Natural killer cell (primary cell): ENCODE measurements at regions not wholly inside any gene's neighbourhood (a gene's known extent, or its start where the extent isn't known, plus 50 kb on each side); places are given as distances from the start of the nearest gene placed in this dataset.

Experiments
- ATAC-seq, 3 donors: fragments of 150-1000 bp in 2 of 3; fragments of 200-7000 bp in 1 of 3; cut with Tn5 transposase; 1 replicate in 1 of 3; 2 replicates in 2 of 3; pipeline ENCODE4 v1.10.0; 2021; ENCODE audit warnings: mild to moderate bottlenecking in 2 of 3, moderate library complexity in 2 of 3
- DNase-seq, 2 donors: peaks; one replicate each; pipeline versions ENCODE4 v3.0.0 to v3.0.0-alpha.2; 2013 to 2021; ENCODE audit warnings: mixed read lengths in 1 of 2
- H3K27ac ChIP-seq: one replicate; pipeline ENCODE4 v1.5.1; 2013; ENCODE audit warnings: mild to moderate bottlenecking, low read length
- H3K27me3 ChIP-seq: one replicate; pipeline ENCODE4 v1.6.1; 2013; ENCODE audit warnings: low read length; ENCODE audit not compliant: control insufficient read depth, insufficient read depth
- H3K36me3 ChIP-seq: one replicate; pipeline ENCODE4 v1.6.1; 2013; ENCODE audit warnings: low read length; ENCODE audit not compliant: control insufficient read depth, insufficient read depth
- H3K4me1 ChIP-seq: one replicate; pipeline ENCODE4 v1.6.1; 2013; ENCODE audit warnings: low read length; ENCODE audit not compliant: control insufficient read depth, insufficient read depth
- H3K4me3 ChIP-seq: one replicate; pipeline ENCODE4 v1.5.1; 2013; ENCODE audit warnings: low read length
- H3K9me3 ChIP-seq: one replicate; pipeline ENCODE4 v1.6.1; 2013; ENCODE audit warnings: low read length; ENCODE audit not compliant: control insufficient read depth, insufficient read depth
- H3K27ac Mint-ChIP-seq, 2 donors: one replicate each; pipeline ENCODE4 v1.8.0; 2022; ENCODE audit warnings: mild to moderate bottlenecking in 2 of 2, mixed read lengths in 2 of 2, moderate library complexity in 1 of 2
- H3K27me3 Mint-ChIP-seq, 2 donors: one replicate each; pipeline ENCODE4 v1.8.0; 2022; ENCODE audit warnings: low read depth in 2 of 2, mixed read lengths in 2 of 2
- H3K36me3 Mint-ChIP-seq: one replicate; pipeline ENCODE4 v1.8.0; 2022; ENCODE audit warnings: mixed read lengths
- H3K4me1 Mint-ChIP-seq, 2 donors: one replicate each; pipeline ENCODE4 v1.8.0; 2022; ENCODE audit warnings: mixed read lengths in 2 of 2
- H3K4me3 Mint-ChIP-seq: one replicate; pipeline ENCODE4 v1.8.0; 2022; ENCODE audit warnings: mild to moderate bottlenecking, moderate library complexity, mixed read lengths
- H3K9me3 Mint-ChIP-seq, 2 donors: one replicate each; pipeline ENCODE4 v1.8.0; 2022; ENCODE audit warnings: mixed read lengths in 2 of 2
- CTCF ChIP-seq: fragments of 200-600 bp; IDR thresholded peaks from one replicate; pipeline ENCODE4 v1.8.0; 2022; ENCODE audit warnings: antibody characterized with exemption
- WGBS: methylation state at CpG from one replicate; pipeline ENCODE4 v1.1.7; 2013; ENCODE audit warnings: missing lambda C conversion rate; ENCODE audit not compliant: insufficient coverage; 5-methylcytosine and 5-hydroxymethylcytosine counted together
- intact Hi-C: fragments of 100-400 bp; cut with micrococcal nuclease; formaldehyde crosslinking; loops from one replicate; pipeline ENCODE4 v1.14.2; 2022

DNA sequence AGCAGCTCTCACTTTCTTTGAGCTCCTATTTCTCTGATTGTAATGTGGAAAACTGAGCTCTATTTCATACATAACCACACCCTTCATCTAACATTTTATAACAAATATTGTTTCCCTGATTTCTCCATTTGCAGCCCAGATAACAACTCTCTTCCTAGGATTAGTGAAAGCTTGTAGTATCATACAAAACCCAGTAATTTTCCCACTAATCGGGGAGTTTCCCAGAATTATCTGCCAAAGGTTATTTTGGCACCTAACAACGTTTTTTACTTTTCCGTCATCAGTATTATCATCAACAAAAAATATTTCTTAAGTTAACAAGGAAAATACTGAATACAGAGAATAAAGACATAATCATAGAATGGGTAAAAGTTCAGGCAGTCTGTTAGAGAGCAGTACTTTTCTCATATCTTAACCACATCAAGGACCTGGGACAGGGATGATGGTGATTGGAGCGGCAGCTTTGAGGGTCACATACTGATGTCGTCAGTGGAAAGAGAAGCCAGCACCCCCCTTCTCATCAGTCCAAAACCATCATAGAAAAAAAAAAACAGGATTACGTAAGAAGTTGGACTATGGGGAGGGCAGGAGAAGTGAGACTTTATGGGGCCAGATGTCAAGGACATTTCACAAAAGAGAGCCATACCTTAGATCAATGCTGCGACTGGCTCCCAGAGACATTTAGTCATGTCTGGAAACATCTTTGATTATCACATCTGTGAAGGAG is 166.1 kb upstream of the TNFAIP3 start:
- H3K36me3 Mint-ChIP-seq, result no peaks in the 10 kb centered on the region
- WGBS, result 79% methylated on average over 2 of the region's 7 CpGs
- peaks cover 21% of the 10 kb centered on the region in 2 donors for H3K4me1 Mint-ChIP-seq
- H3K27ac Mint-ChIP-seq, result no peak overlapping the region
- intact Hi-C loops, result no loop called here
- H3K4me3 ChIP-seq, result no peak overlapping the region
- no peak overlapping the region for H3K27ac ChIP-seq
- no peak overlapping the region for H3K4me3 Mint-ChIP-seq
- no peak for TF ChIP-seq CTCF
- no peaks in the 10 kb centered on the region for H3K9me3 Mint-ChIP-seq
- peaks cover 14% of the 10 kb centered on the region for H3K4me1 ChIP-seq
- ATAC-seq (no peak), DNase-seq (no peak)
- no peaks in the 10 kb centered on the region for H3K27me3 ChIP-seq
- no peaks in the 10 kb centered on the region for H3K9me3 ChIP-seq
- peaks cover 18 to 21% of the 10 kb centered on the region in 2 donors for H3K27me3 Mint-ChIP-seq
- no peaks in the 10 kb centered on the region for H3K36me3 ChIP-seq

GRCh38 chr6:137701942-137702341 is 165.1 kb upstream of the TNFAIP3 start:
- peaks cover 14 to 15% of the 10 kb centered on the region in 2 donors for H3K27me3 Mint-ChIP-seq
- H3K36me3 Mint-ChIP-seq, result no peaks in the 10 kb centered on the region
- Histone ChIP-seq H3K4me3 (no peak overlapping the region), H3K4me1 (peaks cover 18% of the 10 kb centered on the region), H3K36me3 (no peaks in the 10 kb centered on the region), H3K27me3 (no peaks in the 10 kb centered on the region), H3K9me3 (no peaks in the 10 kb centered on the region), H3K27ac (no peak overlapping the region)
- TF ChIP-seq CTCF, result no peak
- ATAC-seq (no peak), DNase-seq (no peak)
- WGBS, result 87% methylated on average over 2 of the region's 2 CpGs
- H3K27ac Mint-ChIP-seq, result peak overlapping the region in 1 of 2 donors; percentile 9
- H3K9me3 Mint-ChIP-seq, result no peaks in the 10 kb centered on the region
- peaks cover 30 to 31% of the 10 kb centered on the region in 2 donors for H3K4me1 Mint-ChIP-seq
- no peak overlapping the region for H3K4me3 Mint-ChIP-seq
- intact Hi-C loops, result no loop called here

DNA sequence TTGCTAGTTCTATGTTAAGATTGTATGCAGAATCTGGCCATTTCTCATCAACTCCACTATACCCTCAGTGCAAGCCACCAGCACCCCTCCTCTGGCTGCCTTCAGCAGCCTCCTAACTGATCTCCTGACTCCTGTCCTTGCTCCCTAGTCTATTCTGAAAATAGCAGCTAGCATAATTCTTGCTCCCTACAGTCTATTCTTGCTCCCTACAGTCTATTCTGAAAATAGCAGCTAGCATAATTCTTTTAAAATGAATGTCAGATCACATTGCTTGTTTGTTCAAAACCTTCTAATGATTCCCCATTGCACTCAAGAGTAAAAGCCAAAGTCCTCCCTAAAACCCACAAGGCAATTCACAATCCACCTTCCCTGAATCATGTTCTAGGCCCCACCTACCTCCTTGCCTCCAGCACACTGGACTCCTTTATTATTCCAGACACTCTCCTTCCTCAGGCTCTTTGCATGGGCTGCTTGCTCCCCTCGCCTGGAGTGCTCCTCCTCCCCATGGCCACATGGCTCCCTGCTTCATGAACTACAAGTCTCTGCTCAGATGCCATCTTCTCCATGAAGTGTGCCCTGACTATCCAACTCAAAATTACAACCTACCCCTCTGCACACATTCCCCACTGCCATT is 164.2 kb upstream of the TNFAIP3 start:
- no peaks in the 10 kb centered on the region for H3K9me3 Mint-ChIP-seq
- Histone ChIP-seq H3K27me3 (no peaks in the 10 kb centered on the region), H3K4me1 (peaks cover 28% of the 10 kb centered on the region), H3K9me3 (no peaks in the 10 kb centered on the region), H3K4me3 (no peak overlapping the region), H3K36me3 (no peaks in the 10 kb centered on the region), H3K27ac (no peak overlapping the region)
- H3K36me3 Mint-ChIP-seq, result no peaks in the 10 kb centered on the region
- ATAC-seq (no peak), DNase-seq (no peak)
- H3K27ac Mint-ChIP-seq, result no peak overlapping the region
- 90% methylated on average over 1 of the region's 1 CpG for WGBS
- no peak overlapping the region for H3K4me3 Mint-ChIP-seq
- peaks cover 36 to 39% of the 10 kb centered on the region in 2 donors for H3K4me1 Mint-ChIP-seq
- H3K27me3 Mint-ChIP-seq, result peaks cover 14 to 15% of the 10 kb centered on the region in 2 donors
- intact Hi-C loops, result no loop called here
- TF ChIP-seq CTCF, result no peak
